IPS-18a (cell line): ENCODE measurements at regions not wholly inside any gene's neighbourhood (a gene's known extent, or its start where the extent isn't known, plus 50 kb on each side); places are given as distances from the start of the nearest gene placed in this dataset.
"Not testable (repeated sequence)": the region's sequence is repeated elsewhere in the genome, so short reads cannot be mapped to it uniquely, and the experiment has no call there.

Experiments used
- H3K27ac ChIP-seq: one replicate; pipeline ENCODE4 v1.5.1; 2013; ENCODE audit warnings: low read length
- H3K27me3 ChIP-seq: one replicate; pipeline ENCODE4 v1.6.1; 2013; ENCODE audit warnings: mild to moderate bottlenecking, low read length; ENCODE audit not compliant: control insufficient read depth, insufficient read depth
- H3K36me3 ChIP-seq: one replicate; pipeline ENCODE4 v1.6.1; 2013; ENCODE audit warnings: low read depth, low read length; ENCODE audit not compliant: control insufficient read depth
- H3K4me1 ChIP-seq: one replicate; pipeline ENCODE4 v1.6.1; 2013; ENCODE audit warnings: low read depth, low read length; ENCODE audit not compliant: control insufficient read depth
- H3K4me3 ChIP-seq: one replicate; pipeline ENCODE4 v1.5.1; 2013; ENCODE audit warnings: low read length
- H3K9ac ChIP-seq: one replicate; pipeline ENCODE4 v1.6.1; 2013; ENCODE audit warnings: mild to moderate bottlenecking, low read length, moderate library complexity
- H3K9me3 ChIP-seq: one replicate; pipeline ENCODE4 v1.6.1; 2013; ENCODE audit warnings: low read depth, low read length; ENCODE audit not compliant: control insufficient read depth

DNA sequence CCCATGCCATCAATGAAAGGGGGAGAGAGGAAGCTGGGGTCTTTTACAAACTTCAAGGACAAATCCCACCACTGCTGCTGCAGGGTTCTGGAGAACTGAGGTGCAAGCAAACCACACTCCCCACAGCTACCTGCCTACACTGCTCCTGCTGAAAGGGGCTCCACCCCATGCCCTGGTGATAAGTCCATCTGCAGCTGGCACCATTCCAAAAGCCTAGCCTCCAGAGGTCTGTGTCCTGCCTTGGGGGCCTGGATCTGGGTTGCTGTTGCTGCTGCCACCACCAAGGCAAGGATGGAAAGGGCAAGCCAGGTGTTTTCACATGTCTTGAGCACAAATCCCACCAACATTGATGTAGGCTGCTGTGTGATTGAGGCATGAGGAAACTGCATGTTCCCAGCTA, 97.4 kb upstream of the UBE2E3 start:
- H3K9ac ChIP-seq: no peak overlapping the region
- H3K4me3 ChIP-seq: no peak overlapping the region
- H3K4me1 ChIP-seq: no peaks in the 10 kb centered on the region

DNA sequence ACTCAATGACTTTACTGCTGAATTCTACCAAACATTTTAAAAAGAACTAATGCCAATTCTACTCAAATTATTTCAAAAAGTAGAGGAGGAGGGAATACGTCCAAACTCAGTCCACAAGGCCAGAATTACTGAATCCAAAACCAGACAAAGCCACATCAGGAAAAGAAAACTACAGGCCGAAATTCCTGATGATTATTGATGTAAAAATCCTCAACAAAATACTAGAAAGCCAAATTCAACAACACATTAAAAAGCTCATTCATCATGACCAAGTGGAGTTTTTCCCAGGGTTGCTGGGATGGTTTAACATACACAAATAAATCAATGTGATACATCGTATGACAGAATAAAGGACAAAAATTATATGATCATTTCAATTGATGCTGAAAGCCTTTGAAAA, 103.9 kb upstream of the UBE2E3 start:
- Histone ChIP-seq H3K9ac (no peak overlapping the region), H3K9me3 (no peaks in the 10 kb centered on the region), H3K4me1 (no peaks in the 10 kb centered on the region), H3K36me3 (no peaks in the 10 kb centered on the region), H3K4me3 (no peak overlapping the region), H3K27ac (no peak overlapping the region), H3K27me3 (no peaks in the 10 kb centered on the region)

More for the DNA sequence above, 97.4 kb upstream of the UBE2E3 start:
- Histone ChIP-seq H3K27ac (no peak overlapping the region), H3K27me3 (no peaks in the 10 kb centered on the region), H3K36me3 (no peaks in the 10 kb centered on the region), H3K9me3 (no peaks in the 10 kb centered on the region)

DNA sequence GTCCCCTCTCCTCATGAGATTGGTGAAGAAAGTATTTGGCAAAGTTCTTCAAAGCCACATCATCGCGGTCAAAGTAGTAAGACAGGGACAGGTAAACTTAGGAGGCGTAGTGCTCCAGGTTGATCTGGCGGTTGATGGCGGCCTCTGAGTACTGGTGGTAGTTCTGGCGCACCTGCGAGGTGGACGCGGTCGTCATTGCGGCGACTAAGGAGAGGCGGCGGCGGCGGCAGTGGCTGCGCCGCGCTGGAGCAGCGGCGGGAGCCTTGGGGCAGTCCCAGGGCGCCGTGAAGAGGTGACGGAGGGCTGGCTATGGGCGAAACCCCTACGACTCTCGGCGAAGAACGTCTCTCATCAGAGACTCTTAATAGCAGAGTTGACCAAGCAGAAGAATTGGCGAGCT, 107.2 kb upstream of the UBE2E3 start:
- Histone ChIP-seq H3K27me3 (no peaks in the 10 kb centered on the region), H3K4me1 (no peaks in the 10 kb centered on the region), H3K4me3 (no peak overlapping the region), H3K36me3 (no peaks in the 10 kb centered on the region), H3K9me3 (no peaks in the 10 kb centered on the region), H3K9ac (no peak overlapping the region), H3K27ac (no peak overlapping the region)

DNA sequence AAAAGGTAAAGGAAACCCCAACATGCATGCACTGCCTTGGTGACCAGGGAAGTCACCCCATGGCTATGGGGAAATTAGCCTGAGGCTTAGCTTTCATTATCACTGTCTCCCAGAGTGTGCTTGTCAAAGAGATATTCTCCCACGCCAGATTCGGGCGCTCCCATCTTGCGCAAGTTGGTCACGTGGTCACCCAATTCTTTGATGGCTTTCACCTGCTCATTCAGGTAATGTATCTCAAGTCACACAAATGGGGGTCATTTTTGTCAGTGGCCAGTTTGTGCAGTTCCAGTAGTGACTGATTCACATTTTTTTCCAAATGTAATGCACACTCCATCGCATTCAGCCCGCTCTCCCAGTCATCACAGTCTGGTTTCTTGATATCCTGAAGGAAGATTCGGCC, 107.6 kb upstream of the UBE2E3 start:
- H3K4me1 ChIP-seq, H3K27ac ChIP-seq, H3K9me3 ChIP-seq, H3K4me3 ChIP-seq, H3K36me3 ChIP-seq, H3K27me3 ChIP-seq, H3K9ac ChIP-seq: not testable (repeated sequence)

DNA sequence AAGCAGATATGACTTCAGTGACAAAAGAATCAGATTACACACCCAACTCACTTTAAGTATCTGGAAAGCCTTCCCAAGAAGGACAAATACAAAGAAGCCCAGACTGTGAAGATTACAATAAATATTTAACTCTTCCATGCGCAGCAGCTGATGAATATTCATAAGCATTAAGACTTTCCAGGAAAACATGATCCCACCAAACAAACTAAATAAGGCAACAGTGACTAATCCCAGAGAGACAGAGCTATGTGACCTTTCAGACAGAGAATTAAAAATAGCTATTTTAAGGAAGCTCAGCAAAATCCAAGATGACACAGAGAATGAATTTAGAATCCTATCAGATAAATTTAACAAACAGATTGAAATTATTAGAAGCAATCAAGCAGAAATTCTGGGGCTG, 108.2 kb upstream of the UBE2E3 start:
- no peaks in the 10 kb centered on the region for H3K9me3 ChIP-seq
- H3K4me1 ChIP-seq: no peaks in the 10 kb centered on the region
- H3K36me3 ChIP-seq: no peaks in the 10 kb centered on the region
- no peak overlapping the region for H3K9ac ChIP-seq
- H3K4me3 ChIP-seq: no peak overlapping the region
- no peaks in the 10 kb centered on the region for H3K27me3 ChIP-seq
- no peak overlapping the region for H3K27ac ChIP-seq

DNA sequence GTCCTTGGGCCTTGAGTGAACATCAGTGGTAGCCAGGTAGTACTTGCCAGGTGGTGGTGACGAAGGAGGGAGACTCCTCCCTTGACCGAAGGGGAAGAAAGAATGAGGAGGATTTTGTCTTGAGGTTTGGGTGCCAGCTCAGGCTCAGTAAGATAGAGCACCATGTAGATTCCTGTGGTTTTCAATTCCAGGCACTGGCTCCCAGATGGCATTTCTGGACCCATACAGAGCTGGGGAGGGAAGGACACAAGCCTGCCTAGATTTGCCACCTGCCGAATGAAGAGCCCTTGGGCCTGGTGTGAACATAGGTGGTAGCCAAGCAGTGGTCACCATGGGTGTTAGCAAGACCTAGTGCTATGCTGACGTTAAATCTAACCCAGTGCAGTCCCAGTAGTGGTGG, 108.8 kb upstream of the UBE2E3 start:
- H3K9me3 ChIP-seq: no peaks in the 10 kb centered on the region
- H3K27me3 ChIP-seq: no peaks in the 10 kb centered on the region
- H3K4me1 ChIP-seq: no peaks in the 10 kb centered on the region
- no peak overlapping the region for H3K4me3 ChIP-seq
- H3K27ac ChIP-seq: no peak overlapping the region
- no peaks in the 10 kb centered on the region for H3K36me3 ChIP-seq
- H3K9ac ChIP-seq: no peak overlapping the region

DNA sequence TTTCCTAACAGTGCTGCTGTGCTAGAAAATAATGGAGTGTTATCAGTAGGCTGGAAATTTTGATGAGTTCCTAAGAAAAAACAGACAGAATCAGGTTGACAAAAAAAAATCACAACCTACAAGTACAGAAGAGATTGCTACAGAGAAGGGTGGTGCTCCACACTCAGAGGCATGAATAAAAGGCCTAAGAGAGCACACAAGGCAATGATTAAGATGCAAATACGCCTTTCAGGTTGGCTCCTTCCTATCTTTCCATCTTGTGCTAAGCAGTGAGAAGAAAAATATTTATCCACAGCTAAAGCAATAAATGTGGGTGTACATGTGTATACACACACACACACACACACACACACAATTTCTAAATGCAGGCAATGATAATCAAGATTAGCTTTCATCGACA, 130.6 kb upstream of the UBE2E3 start:
- Histone ChIP-seq H3K27me3 (no peaks in the 10 kb centered on the region), H3K9me3 (no peaks in the 10 kb centered on the region), H3K27ac (no peak overlapping the region), H3K4me3 (no peak overlapping the region), H3K9ac (no peak overlapping the region), H3K36me3 (no peaks in the 10 kb centered on the region), H3K4me1 (peaks cover 4% of the 10 kb centered on the region)

DNA sequence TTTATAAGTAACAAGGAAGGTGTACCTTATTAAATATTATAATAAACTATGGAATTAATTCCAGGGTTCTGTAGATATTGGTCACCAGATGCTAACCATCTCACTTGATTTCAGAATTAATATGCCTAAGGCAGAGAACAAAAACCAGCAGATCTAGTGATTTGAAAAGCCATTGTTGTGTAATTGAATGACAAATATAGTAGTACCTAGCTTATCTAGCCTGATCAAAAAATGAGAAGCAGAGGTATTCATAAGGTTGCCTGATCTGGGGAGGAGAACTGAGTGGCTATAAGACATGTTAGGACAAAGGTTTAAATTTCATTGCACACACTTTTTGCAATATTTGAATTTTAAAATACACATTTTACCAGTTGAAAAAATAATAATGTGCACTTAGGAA, 132.0 kb upstream of the UBE2E3 start:
- H3K27me3 ChIP-seq: no peaks in the 10 kb centered on the region
- no peak overlapping the region for H3K9ac ChIP-seq
- no peaks in the 10 kb centered on the region for H3K9me3 ChIP-seq
- no peak overlapping the region for H3K27ac ChIP-seq
- H3K36me3 ChIP-seq: no peaks in the 10 kb centered on the region
- peaks cover 4% of the 10 kb centered on the region for H3K4me1 ChIP-seq
- no peak overlapping the region for H3K4me3 ChIP-seq

DNA sequence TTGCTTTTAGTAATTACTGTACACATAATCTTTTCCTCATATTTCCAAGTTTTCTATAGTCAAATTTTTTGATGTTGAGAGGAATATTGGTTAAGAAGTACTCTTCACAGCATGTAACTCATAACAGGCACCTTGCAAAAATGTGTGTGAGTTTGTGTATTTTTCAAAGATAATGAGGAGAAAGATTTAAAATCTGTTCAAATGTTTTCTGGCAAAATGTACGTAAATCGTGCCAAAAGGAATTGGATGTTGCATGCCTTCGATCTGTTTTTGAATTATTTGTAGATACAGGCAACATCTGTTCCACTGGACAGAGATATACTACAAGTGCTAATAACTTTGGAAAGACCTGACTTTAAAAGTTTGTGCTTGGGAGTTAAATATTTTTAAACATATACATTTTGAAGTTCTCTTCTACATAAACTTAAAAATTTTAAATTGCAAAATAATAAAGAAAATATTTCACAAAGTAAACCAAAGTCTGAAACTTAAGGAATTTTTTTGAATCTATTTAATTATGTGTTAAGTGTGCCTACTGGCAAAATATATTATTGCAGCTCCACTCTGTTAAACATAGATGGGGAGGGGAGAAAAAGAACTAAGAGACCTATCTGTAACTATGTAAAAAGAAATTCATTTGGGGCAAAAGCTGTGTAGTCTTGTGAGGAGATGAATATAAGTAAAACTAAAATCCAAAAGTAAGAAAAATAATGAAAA, 133.5 kb upstream of the UBE2E3 start:
- Histone ChIP-seq H3K27ac (no peak overlapping the region), H3K9ac (no peak overlapping the region), H3K4me3 (no peak overlapping the region), H3K27me3 (no peaks in the 10 kb centered on the region), H3K4me1 (peaks cover 4% of the 10 kb centered on the region), H3K9me3 (no peaks in the 10 kb centered on the region), H3K36me3 (no peaks in the 10 kb centered on the region)

DNA sequence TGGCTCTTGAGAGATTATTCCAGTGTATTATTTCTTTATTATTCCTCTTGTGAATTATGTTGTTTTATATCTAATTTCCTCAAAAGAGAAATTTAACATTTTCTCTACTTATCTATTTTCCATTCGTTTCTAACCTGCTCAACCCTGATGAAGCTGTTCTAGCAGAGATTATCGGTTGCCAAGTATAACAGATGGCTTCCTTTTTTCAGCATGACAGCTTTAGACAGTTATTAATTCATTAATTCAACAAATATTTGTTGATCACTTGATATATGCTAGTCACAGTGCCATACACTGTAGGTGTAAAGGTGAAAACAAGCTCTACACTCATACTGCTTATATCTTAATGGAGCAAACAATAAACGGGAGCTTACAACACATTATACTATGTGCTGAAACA, 137.9 kb upstream of the UBE2E3 start:
- Histone ChIP-seq H3K9me3 (no peaks in the 10 kb centered on the region), H3K4me1 (no peaks in the 10 kb centered on the region), H3K36me3 (no peaks in the 10 kb centered on the region), H3K27me3 (no peaks in the 10 kb centered on the region), H3K27ac (no peak overlapping the region), H3K9ac (no peak overlapping the region), H3K4me3 (no peak overlapping the region)

DNA sequence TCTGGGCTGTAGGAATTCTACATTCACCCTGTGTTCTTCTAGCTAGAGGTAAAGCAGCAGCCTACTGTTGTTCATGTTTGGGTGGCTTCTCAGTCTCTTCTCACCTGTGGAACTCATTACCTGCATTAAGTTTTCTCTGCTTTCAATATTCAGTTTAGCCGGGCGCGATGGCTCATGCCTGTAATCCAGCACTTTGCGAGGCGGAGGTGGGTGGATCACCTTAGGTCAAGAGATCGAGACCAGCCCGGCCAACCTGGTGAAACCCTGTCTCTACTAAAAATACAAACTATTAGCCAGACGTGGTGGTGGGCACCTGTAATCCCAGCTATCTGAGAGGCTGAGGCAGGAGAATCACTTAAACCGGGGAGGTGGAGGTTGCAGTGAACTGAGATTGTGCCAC, 139.8 kb upstream of the UBE2E3 start:
- no peak overlapping the region for H3K4me3 ChIP-seq
- no peaks in the 10 kb centered on the region for H3K4me1 ChIP-seq
- no peak overlapping the region for H3K9ac ChIP-seq
- H3K27me3 ChIP-seq: no peaks in the 10 kb centered on the region
- H3K9me3 ChIP-seq: no peaks in the 10 kb centered on the region
- no peak overlapping the region for H3K27ac ChIP-seq
- no peaks in the 10 kb centered on the region for H3K36me3 ChIP-seq

DNA sequence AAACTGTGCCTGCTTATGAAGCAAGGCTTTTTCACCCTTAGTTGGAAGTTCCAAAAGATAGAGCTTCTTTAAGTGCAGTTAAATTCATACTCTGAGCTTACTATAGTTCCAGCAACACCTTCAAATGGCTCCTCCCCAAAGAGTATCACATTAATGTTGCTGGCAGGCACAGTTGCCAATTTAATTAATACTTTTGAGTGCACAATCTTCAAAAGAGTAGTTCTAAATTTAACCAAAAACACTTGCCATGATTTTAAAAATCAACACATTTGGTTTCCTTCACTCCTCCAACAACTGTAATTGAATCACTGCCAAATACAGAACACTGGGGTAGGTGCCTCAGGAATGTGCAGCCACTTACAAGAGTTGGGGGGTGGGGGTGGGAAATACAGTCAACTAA, 150.6 kb upstream of the UBE2E3 start:
- no peaks in the 10 kb centered on the region for H3K4me1 ChIP-seq
- H3K27ac ChIP-seq: no peak overlapping the region

More for the DNA sequence above, 150.6 kb upstream of the UBE2E3 start:
- Histone ChIP-seq H3K9me3 (no peaks in the 10 kb centered on the region), H3K9ac (no peak overlapping the region), H3K36me3 (no peaks in the 10 kb centered on the region), H3K4me3 (no peak overlapping the region), H3K27me3 (no peaks in the 10 kb centered on the region)
